ENCODE measurements at regions not wholly inside any gene's neighbourhood (a gene's known extent, or its start where the extent isn't known, plus 50 kb on each side); places are given as distances from the start of the nearest gene placed in this dataset.

GRCh38 chr11:25941353-25941752 is 390.6 kb upstream of the ANO3 start:
- no peak overlapping the region for H3K4me3 ChIP-seq
- intact Hi-C loops (cut with DNase I) = no loop called here
- no peak for DNase-seq (ENCODE audit: low spot score in 2 of 2)
- H3K4me1 ChIP-seq = no peaks in the 10 kb centered on the region
- no peak overlapping the region for H3K27ac ChIP-seq
- no peaks in the 10 kb centered on the region for H3K27me3 ChIP-seq
- no peaks in the 10 kb centered on the region for H3K9me3 ChIP-seq
- no peaks in the 10 kb centered on the region for H3K36me3 ChIP-seq
- TF ChIP-seq CTCF (IDR thresholded peaks at IDR 0.05) = no peak

GRCh38 chr11:25943031-25943430 is 388.9 kb upstream of the ANO3 start:
- intact Hi-C loops (cut with DNase I) = no loop called here
- H3K27ac ChIP-seq = no peak overlapping the region
- no peaks in the 10 kb centered on the region for H3K9me3 ChIP-seq
- no peaks in the 10 kb centered on the region for H3K27me3 ChIP-seq
- TF ChIP-seq CTCF (IDR thresholded peaks at IDR 0.05) = no peak
- H3K4me3 ChIP-seq = no peak overlapping the region
- H3K36me3 ChIP-seq = no peaks in the 10 kb centered on the region
- DNase-seq (ENCODE audit: low spot score in 2 of 2) = no peak
- no peaks in the 10 kb centered on the region for H3K4me1 ChIP-seq

DNA sequence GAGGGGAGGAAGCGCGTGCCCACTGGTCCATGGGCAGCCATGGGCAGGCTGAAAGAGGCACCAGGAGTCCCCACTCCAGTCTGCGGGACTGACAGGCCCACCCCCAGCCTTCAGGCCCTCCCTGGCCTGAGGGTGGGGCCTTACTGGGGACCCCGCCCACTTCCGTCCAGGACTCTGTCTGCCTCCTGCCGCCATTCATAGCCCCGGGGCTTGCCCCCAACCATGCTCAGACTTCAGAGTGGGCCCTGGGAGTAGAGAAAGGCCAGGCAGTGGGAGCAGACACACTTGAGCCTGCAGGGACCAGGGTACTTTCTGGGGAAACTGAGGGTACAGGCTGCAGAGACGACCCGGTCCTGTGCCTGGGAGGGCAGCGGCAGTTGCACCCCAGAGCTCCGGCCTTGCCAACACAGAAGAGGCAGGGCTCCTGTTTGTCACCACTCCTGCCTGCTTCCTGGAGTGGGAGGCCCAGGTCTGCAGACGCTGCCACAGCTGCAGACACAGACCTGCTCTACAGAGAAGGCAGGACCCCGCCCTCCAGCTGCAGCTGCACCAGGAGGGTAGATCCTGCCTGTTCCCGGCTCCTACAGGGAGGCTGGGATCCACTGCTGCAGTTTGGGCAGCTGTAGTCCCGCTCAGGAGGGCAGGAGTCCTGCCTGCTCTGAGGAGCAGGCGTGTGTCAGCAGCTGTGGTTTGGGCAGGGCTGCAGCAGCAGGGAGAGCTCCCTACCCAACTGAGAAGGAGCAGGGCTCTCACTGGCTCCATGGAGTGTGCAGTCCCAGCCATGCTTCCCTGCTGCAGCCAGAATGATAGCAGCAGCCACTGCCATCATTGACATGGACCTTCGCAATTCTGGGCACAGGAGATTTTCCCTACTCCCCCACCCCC is 387.9 kb upstream of the ANO3 start:
- Histone ChIP-seq H3K36me3 (no peaks in the 10 kb centered on the region), H3K9me3 (no peaks in the 10 kb centered on the region), H3K27me3 (no peaks in the 10 kb centered on the region), H3K27ac (no peak overlapping the region), H3K4me3 (no peak overlapping the region), H3K4me1 (no peaks in the 10 kb centered on the region)
- no peak for TF ChIP-seq CTCF (IDR thresholded peaks at IDR 0.05)
- intact Hi-C loops (cut with DNase I) = no loop called here
- no peak for DNase-seq (ENCODE audit: low spot score in 2 of 2)

- no peak for TF ChIP-seq CTCF (IDR thresholded peaks at IDR 0.05)
- Histone ChIP-seq H3K4me3 (no peak overlapping the region), H3K36me3 (no peaks in the 10 kb centered on the region), H3K27ac (no peak overlapping the region), H3K27me3 (no peaks in the 10 kb centered on the region), H3K4me1 (no peaks in the 10 kb centered on the region), H3K9me3 (no peaks in the 10 kb centered on the region)
- DNase-seq (ENCODE audit: low spot score in 2 of 2) = no peak
- intact Hi-C loops (cut with DNase I) = no loop called here
These were observed 382.0 kb upstream of the ANO3 start for GRCh38 chr11:25949918-25950317.

DNA sequence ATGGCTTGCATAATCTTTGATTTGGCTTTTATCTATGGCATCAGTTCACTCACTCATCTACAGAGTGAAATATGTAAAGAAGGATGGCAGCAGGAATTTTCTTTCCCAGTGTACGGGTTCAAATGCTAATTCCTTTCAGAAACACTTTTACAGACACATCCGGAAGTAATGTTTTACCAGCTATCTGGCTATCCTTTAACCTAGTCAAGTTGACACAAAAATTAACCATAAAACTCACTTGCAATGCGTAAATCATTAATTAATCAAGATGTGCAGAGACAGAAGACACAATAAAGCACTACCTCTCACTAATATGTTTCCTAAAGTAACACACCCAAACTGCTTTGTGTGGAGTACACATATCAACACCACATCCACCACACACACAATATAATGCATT is 378.9 kb upstream of the ANO3 start:
- H3K27ac ChIP-seq = no peak overlapping the region
- H3K27me3 ChIP-seq = no peaks in the 10 kb centered on the region
- no peaks in the 10 kb centered on the region for H3K9me3 ChIP-seq
- H3K4me1 ChIP-seq = no peaks in the 10 kb centered on the region
- DNase-seq (ENCODE audit: low spot score in 2 of 2) = no peak
- TF ChIP-seq CTCF (IDR thresholded peaks at IDR 0.05) = no peak
- intact Hi-C loops (cut with DNase I) = no loop called here
- no peaks in the 10 kb centered on the region for H3K36me3 ChIP-seq
- H3K4me3 ChIP-seq = no peak overlapping the region
